Hepatocyte (in vitro differentiated cells): ENCODE measurements at regions not wholly inside any gene's neighbourhood (a gene's known extent, or its start where the extent isn't known, plus 50 kb on each side); places are given as distances from the start of the nearest gene placed in this dataset.

Experiments used
- DNase-seq: peaks from one replicate; pipeline ENCODE4 v3.0.0-alpha.2; 2016; ENCODE audit warnings: low spot score
- H2AFZ ChIP-seq: fragments of 200-600 bp; sonication (generic); 2 replicates; pipeline ENCODE4 v1.6.0; 2016; ENCODE audit warnings: antibody characterized with exemption, mild to moderate bottlenecking
- H3K27ac ChIP-seq: fragments of 200-600 bp; sonication (generic); 2 replicates; pipeline ENCODE4 v1.5.1; 2016; ENCODE audit warnings: mild to moderate bottlenecking
- H3K27me3 ChIP-seq: fragments of 200-600 bp; sonication (generic); 2 replicates; pipeline ENCODE4 v1.6.1; 2016
- H3K36me3 ChIP-seq: fragments of 200-600 bp; sonication (generic); replicated peaks from 2 replicates; pipeline ENCODE4 v1.5.1; 2016; ENCODE audit warnings: low read depth; ENCODE audit not compliant: insufficient read depth
- H3K4me1 ChIP-seq: fragments of 200-600 bp; sonication (generic); 2 replicates; pipeline ENCODE4 v1.5.1; 2016; ENCODE audit warnings: mild to moderate bottlenecking, moderate library complexity; ENCODE audit not compliant: insufficient read depth
- H3K4me2 ChIP-seq: fragments of 200-600 bp; sonication (generic); 2 replicates; pipeline ENCODE4 v1.6.0; 2016
- H3K4me3 ChIP-seq: fragments of 200-600 bp; sonication (generic); 2 replicates; pipeline ENCODE4 v1.5.1; 2016; ENCODE audit warnings: mild to moderate bottlenecking
- H3K79me2 ChIP-seq: fragments of 200-600 bp; sonication (generic); 2 replicates; pipeline ENCODE4 v1.6.0; 2017; ENCODE audit warnings: mild to moderate bottlenecking
- H3K9me2 ChIP-seq: fragments of 200-600 bp; sonication (generic); replicated peaks from 2 replicates; pipeline ENCODE4 v1.6.0; 2017; ENCODE audit warnings: mild to moderate bottlenecking; ENCODE audit not compliant: insufficient read depth
- H3K9me3 ChIP-seq: fragments of 200-600 bp; sonication (generic); 2 replicates; pipeline ENCODE4 v1.5.1; 2016; ENCODE audit warnings: low read depth, mild to moderate bottlenecking
- H4K20me1 ChIP-seq: fragments of 200-600 bp; sonication (generic); 2 replicates; pipeline ENCODE4 v1.6.0; 2016; ENCODE audit warnings: mild to moderate bottlenecking; ENCODE audit not compliant: insufficient read depth, poor library complexity, severe bottlenecking
- CTCF ChIP-seq: fragments of 200-600 bp; sonication (generic); IDR thresholded peaks from 2 replicates; pipeline ENCODE4 v1.5.1; 2016; ENCODE audit warnings: antibody characterized with exemption, mild to moderate bottlenecking; ENCODE audit not compliant: poor library complexity
- EZH2 ChIP-seq: fragments of 200-600 bp; sonication (generic); IDR thresholded peaks from 2 replicates; pipeline ENCODE4 v1.6.1; 2016; ENCODE audit warnings: antibody characterized with exemption, mild to moderate bottlenecking, borderline replicate concordance
- EZH2phosphoT487 ChIP-seq: fragments of 200-600 bp; sonication (generic); IDR thresholded peaks from one replicate; pipeline ENCODE4 v1.6.1; 2018; ENCODE audit warnings: antibody characterized with exemption, mild to moderate bottlenecking, low read depth, moderate library complexity; ENCODE audit not compliant: unreplicated experiment, severe bottlenecking
- WGBS: methylation state at CpG from one replicate; pipeline ENCODE4 v1.1.6; 2016; ENCODE audit warnings: low lambda C conversion rate; ENCODE audit errors: missing lambda C conversion rate; 5-methylcytosine and 5-hydroxymethylcytosine counted together

- TF ChIP-seq EZH2 (no peak), CTCF (no peak), EZH2phosphoT487 (no peak)
- WGBS: 93% methylated on average over 2 of the region's 2 CpGs
Measured at GRCh38 chr2:145622285-145622684, 1102.4 kb upstream of the ZEB2 start.

GRCh38 chr2:145617906-145618305, 1098.0 kb upstream of the ZEB2 start:
- Histone ChIP-seq H3K9me2 (no peaks in the 10 kb centered on the region), H3K9me3 (no peaks in the 10 kb centered on the region), H3K4me3 (no peak overlapping the region), H3K79me2 (no peaks in the 10 kb centered on the region), H3K4me2 (no peak overlapping the region), H2AFZ (no peak overlapping the region), H3K36me3 (no peaks in the 10 kb centered on the region), H3K27ac (no peak overlapping the region), H4K20me1 (no peaks in the 10 kb centered on the region), H3K4me1 (no peaks in the 10 kb centered on the region), H3K27me3 (no peaks in the 10 kb centered on the region)
- no peak for TF ChIP-seq EZH2
- TF ChIP-seq EZH2phosphoT487: no peak
- TF ChIP-seq CTCF: no peak
- WGBS: 79% methylated on average over 2 of the region's 2 CpGs
- no peak for DNase-seq

More at GRCh38 chr2:145622285-145622684, 1102.4 kb upstream of the ZEB2 start:
- Histone ChIP-seq H3K79me2 (no peaks in the 10 kb centered on the region), H3K4me3 (no peak overlapping the region), H3K4me1 (no peaks in the 10 kb centered on the region), H3K4me2 (no peak overlapping the region), H3K27me3 (no peaks in the 10 kb centered on the region), H3K27ac (no peak overlapping the region), H3K9me3 (no peaks in the 10 kb centered on the region), H4K20me1 (no peaks in the 10 kb centered on the region), H3K36me3 (no peaks in the 10 kb centered on the region), H3K9me2 (no peaks in the 10 kb centered on the region), H2AFZ (no peak overlapping the region)
- no peak for DNase-seq

GRCh38 chr2:145617420-145617819, 1097.5 kb upstream of the ZEB2 start:
- 94% methylated on average over 1 of the region's 1 CpG for WGBS
- TF ChIP-seq CTCF (no peak), EZH2 (no peak), EZH2phosphoT487 (no peak)
- no peak overlapping the region for H2AFZ ChIP-seq
- H3K4me3 ChIP-seq: no peak overlapping the region
- H3K4me2 ChIP-seq: no peak overlapping the region
- no peaks in the 10 kb centered on the region for H3K4me1 ChIP-seq
- H3K79me2 ChIP-seq: no peaks in the 10 kb centered on the region
- H3K9me3 ChIP-seq: no peaks in the 10 kb centered on the region
- no peaks in the 10 kb centered on the region for H4K20me1 ChIP-seq
- DNase-seq: no peak
- no peaks in the 10 kb centered on the region for H3K27me3 ChIP-seq
- no peak overlapping the region for H3K27ac ChIP-seq
- H3K9me2 ChIP-seq: no peaks in the 10 kb centered on the region
- H3K36me3 ChIP-seq: no peaks in the 10 kb centered on the region

- Histone ChIP-seq H3K4me1 (no peaks in the 10 kb centered on the region), H3K27me3 (no peaks in the 10 kb centered on the region), H4K20me1 (no peaks in the 10 kb centered on the region), H3K4me3 (no peak overlapping the region), H3K27ac (no peak overlapping the region), H2AFZ (no peak overlapping the region), H3K4me2 (no peak overlapping the region), H3K79me2 (no peaks in the 10 kb centered on the region), H3K9me2 (no peaks in the 10 kb centered on the region), H3K36me3 (no peaks in the 10 kb centered on the region), H3K9me3 (no peaks in the 10 kb centered on the region)
- TF ChIP-seq EZH2phosphoT487: no peak
- TF ChIP-seq CTCF: no peak
- TF ChIP-seq EZH2: no peak
- WGBS: 87% methylated on average over 4 of the region's 4 CpGs
- DNase-seq: no peak
Measured at GRCh38 chr2:145615626-145616025, 1095.7 kb upstream of the ZEB2 start.
